HG03378 (cell line): ENCODE measurements at regions not wholly inside any gene's neighbourhood (a gene's known extent, or its start where the extent isn't known, plus 50 kb on each side); places are given as distances from the start of the nearest gene placed in this dataset.
"Not testable (repeated sequence)": the region's sequence is repeated elsewhere in the genome, so short reads cannot be mapped to it uniquely, and the experiment has no call there.

Experiments used
- ATAC-seq: cut with Tn5 transposase; IDR thresholded peaks from one replicate; pipeline ENCODE4 v1.9.1; 2021; ENCODE audit warnings: mild to moderate bottlenecking, moderate library complexity; ENCODE audit not compliant: unreplicated experiment

DNA sequence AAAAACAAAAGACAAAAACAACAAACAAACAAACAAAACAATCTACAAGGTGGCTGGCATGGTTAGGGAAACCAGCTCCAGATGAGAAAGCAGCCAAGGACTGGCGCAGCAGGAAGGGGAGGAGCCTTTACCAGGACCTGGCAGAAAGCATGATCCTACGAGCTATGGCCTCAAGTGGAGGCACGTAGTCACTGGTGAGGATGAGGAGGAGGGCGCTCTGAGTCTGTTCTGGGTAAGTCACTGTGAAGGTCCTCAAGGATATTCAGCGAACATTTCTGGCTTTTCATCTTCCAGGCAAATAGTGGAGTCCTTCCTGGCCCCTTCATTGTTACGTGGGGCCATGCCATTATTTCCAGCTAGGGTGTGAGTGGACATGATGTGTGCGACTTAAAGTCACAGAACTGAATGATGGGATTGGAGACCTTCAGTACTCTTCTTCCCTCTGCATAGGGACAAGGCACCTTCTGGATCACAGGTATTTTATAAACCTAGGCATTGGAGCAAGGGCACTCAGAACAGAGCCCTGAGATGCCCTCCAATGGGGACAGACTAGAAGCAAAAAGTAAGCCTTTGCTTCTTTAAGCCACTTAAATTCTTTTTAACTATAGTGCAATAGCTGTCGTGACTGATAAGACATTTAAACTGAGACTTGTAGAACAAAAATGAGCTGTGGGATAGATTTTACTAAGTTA is 771.3 kb downstream of the RAB28 start:
- no peak for ATAC-seq

- ATAC-seq = no peak
These were observed 776.6 kb downstream of the RAB28 start for GRCh38 chr4:12707381-12708175.

DNA sequence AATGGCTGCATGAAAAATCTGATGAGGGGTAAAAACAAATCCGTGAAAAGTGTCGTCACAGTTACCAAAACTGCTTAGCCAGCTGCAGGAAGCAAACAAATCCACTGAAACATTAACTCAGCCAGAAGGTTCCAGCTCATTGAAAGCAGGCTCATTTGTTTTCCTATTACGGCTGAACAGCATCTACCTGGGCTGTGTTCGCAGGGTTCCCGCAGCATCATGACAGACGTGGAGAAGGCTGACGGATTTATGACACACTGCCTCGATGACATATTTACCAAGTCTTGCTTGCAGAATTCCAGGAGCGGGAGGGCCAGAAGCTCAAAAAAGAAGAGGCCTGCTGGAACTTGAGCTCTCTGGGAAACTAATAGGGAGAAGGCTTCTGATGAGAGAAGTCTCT is 781.1 kb downstream of the RAB28 start:
- no peak for ATAC-seq

DNA sequence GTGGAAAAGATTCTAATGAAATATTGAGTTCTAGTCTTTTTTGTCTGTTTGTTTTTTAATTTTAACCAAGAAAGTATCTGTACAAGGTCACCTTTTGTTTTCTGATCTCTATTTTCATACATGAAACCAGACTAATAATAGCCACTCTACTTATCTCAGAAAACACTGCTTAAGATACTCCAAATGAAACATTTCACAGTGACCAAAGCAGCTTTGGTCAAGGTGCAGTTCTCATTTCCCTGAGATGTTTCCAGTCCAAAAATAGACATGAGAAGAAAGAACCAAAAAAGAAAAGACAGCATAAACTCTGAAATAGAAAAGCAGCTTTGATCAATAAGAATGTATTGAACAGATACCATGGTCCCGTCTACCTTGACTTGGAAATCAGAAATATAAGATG is 782.8 kb downstream of the RAB28 start:
- peak; percentile 62 for ATAC-seq

DNA sequence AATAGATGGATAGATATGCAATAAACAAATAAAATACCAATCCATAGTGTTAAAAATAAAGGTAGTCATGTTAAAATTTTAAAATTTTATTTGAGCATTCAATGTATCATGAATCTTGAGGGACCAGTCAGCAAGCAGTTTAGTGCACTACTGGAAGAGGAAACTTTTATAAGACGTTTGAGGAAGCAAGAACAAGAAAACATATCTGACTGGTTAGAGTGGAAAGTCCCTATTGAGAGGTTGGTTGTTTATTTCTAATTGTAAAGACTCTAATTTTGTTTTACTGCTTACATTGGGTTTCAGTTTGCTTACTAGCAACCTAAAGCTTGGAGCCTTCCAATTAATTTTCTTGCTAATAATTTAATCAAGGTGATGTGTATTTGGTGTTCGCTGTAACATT is 786.2 kb downstream of the RAB28 start:
- ATAC-seq = peak; percentile 59

DNA sequence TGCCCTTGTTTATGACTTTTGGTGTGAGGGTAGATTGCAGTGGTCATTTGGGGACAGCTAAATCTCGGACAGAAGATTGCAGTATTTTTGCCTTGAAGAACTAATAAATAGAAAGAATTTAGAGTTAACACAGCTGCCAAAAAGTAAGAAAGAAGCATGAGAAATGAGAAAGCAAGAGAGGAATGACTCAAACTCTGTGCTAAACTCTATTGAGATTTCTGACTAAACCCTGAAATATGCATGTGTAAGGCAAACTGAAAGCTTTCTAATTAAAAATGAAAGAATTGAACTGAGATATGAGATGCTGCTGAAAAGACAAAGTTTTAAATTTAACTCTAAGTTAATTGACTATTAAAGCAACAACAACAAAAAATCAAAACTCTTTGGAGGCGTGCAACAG is 791.3 kb downstream of the RAB28 start:
- ATAC-seq = no peak

- ATAC-seq = no peak
These were observed 793.0 kb downstream of the RAB28 start for GRCh38 chr4:12691168-12691567.

- no peak for ATAC-seq
These were observed 794.7 kb downstream of the RAB28 start for GRCh38 chr4:12689457-12689856.

DNA sequence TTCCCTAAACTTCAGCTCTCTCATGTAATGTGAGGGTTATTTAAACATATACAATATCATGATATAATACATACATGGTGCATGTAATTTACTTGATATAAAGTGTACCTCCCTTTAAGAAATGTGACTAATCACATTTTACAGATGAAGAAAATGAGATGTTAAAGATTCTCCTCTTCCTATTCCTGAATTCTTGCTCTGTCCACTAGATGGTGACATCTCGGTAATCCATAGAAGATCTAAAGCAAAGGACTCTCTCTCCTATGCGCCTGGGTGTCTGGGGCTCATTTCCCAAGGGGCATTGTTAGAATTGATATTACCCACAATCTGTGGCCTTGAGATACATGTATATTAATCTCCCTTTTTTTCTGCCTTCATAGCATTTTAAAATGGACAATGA is 804.9 kb downstream of the RAB28 start:
- no peak for ATAC-seq

DNA sequence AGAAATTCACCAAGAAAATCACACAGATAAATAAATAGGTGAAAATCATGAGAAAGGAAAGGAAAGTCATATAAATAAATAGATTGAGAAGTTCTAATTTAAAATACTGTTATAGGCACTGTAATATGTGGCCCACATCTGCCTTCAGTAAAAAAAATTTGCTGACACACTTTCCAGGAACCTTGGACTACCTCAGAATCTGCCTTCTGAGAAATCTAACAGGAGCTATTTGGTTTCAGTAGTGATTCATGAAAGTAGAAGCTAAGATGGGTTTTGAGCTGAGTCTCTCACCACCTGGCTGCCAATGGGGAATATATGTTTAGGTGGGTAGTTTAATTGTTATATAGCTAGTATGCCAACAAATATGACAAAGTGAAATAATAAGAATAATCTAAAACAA is 810.0 kb downstream of the RAB28 start:
- no peak for ATAC-seq

GRCh38 chr4:12672303-12672702 is 811.8 kb downstream of the RAB28 start:
- no peak for ATAC-seq

- ATAC-seq = no peak
These were observed 826.0 kb downstream of the RAB28 start for GRCh38 chr4:12658146-12658545.

GRCh38 chr4:12651876-12652275 is 832.3 kb downstream of the RAB28 start:
- ATAC-seq = no peak

DNA sequence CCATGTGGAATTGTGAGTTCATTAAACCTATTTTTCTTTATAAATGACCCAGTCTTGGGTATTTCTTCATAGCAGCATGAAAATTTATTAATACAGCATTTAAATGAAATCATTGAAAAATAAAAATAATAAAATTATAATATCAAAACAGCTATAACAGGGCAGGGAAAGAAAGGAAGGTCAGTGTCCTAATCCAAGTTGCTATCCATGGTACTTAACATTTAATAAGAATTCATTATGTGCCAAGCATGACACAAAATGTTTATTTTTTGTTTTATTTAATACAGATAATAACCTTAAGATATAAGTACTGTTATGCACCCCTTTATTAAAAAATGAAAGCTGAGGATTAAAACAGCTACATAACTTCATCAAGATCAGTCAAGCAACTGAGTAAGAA is 838.4 kb downstream of the RAB28 start:
- ATAC-seq = no peak

- ATAC-seq = no peak
These were observed 839.9 kb downstream of the RAB28 start for GRCh38 chr4:12644261-12644660.

GRCh38 chr4:12636191-12636590 is 847.9 kb downstream of the RAB28 start:
- no peak for ATAC-seq

GRCh38 chr4:12635629-12636028 is 848.5 kb downstream of the RAB28 start:
- ATAC-seq = no peak

- peak; percentile 98 for ATAC-seq
These were observed 851.0 kb downstream of the RAB28 start for GRCh38 chr4:12633053-12633651.

DNA sequence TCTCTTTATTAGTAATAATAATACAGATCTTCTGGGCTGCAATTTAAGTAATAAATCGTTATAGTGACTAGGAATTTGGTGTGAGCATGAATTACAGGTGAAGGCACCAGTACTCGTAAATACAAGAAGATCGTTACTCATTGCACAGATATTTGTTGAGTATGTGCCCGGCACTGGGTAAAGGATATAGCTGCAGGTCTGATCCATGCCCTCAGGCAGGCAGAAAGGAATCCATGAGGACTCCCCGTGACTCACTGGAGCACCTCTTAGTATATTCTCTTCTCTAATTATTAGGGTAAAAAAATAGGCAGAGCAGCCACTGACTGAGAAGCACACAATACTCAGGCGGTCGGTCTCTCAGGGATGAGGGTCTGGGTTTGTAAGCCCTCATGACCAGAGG is 868.3 kb downstream of the RAB28 start:
- no peak for ATAC-seq

DNA sequence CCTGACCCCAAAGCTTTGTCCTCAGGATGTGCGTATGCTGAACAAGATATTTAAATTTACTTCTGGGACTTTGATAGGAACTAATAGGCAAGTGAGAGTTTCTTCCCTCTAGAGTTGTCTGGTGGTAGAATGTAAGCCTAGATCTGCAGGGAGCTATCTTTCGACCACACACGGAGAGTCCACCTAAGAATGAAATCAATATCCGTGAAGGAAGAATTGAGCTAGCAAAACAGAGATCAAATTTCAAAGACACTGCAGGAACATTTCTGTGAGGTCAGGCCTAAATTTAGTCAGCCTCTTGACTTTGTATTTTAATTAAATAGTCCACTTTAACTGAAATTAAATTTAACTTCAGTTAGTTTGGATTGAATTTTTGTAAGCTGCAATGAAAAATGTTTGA is 871.3 kb downstream of the RAB28 start:
- ATAC-seq = no peak

GRCh38 chr4:12609212-12609875 is 874.8 kb downstream of the RAB28 start:
- not testable (repeated sequence) for ATAC-seq

DNA sequence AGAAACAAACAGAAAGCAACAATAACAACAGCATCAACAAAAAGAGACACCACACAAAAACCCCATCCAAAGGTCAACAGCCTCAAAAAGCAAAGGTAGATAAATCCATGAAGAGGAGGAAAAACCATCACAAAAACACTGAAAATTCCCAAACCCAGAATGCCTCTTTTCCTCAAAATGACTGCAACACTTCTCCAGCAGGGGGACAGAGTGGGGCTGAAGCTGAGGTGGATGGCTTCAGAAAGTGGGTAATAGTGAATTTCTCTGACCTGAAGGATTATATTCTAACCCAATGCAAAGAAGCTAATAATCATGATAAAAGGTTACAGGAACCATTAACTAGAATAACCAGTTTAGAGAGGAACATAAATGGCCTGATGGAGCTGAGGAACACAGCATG is 888.2 kb downstream of the RAB28 start:
- no peak for ATAC-seq
